ENCODE measurements at regions not wholly inside any gene's neighbourhood (a gene's known extent, or its start where the extent isn't known, plus 50 kb on each side); places are given as distances from the start of the nearest gene placed in this dataset.

DNA sequence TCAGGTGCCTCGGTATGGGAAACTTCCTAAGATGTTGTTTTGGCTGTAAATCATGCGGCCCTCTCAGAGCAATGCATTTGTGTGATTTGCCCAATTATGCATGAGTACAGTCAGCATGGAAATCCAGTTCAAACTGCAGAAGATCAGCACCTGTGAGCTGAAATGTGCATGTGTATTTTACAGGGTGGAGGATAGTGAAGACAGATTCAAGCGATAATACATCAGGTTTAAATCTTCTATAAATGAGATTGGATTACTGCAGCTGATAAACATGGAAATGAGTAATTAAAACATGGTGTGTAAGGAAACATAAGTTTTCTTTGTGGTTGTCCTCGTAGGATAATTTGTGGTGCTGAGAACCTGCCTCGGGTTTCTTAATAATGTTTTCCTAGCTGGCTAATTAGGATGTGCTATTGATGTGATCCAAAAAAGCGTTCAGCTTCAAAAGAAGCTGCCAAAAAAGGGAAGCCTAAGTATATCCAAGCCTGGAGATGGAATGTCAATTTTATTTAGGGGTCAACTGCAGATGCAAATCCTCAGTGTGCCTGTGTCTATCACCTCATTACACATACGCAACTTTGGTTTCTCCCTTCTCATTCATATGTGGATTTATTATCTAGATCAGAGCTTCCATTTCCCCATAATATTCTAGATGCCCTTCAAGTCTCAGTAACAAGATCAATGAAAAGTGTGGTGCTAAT is 117.1 kb upstream of the CCDC28A start:
- no peaks in the 10 kb centered on the region for H3K36me3 ChIP-seq (ENCODE audit: insufficient read depth, low read length, poor library complexity, severe bottlenecking)
- no TSS peak for BruUV-seq (replicated peaks)
- no peaks in the 10 kb centered on the region for H3K9me3 ChIP-seq (ENCODE audit: low read depth, low read length, poor library complexity, severe bottlenecking)
- peaks cover 47% of the 10 kb centered on the region for H3K4me1 ChIP-seq (ENCODE audit: insufficient read depth, low read length, poor library complexity, severe bottlenecking)
- ChIA-PET POLR2A (ENCODE audit: low non-redundant PET) (no interaction called here), CTCF (no interaction called here)
- H3K4me3 ChIP-seq (ENCODE audit: low read depth, low read length, poor library complexity, severe bottlenecking): no peak overlapping the region
- DNase-seq (ENCODE audit: low spot score): no peak
- H3K27ac ChIP-seq (ENCODE audit: low read depth, low read length, poor library complexity, severe bottlenecking): no peak overlapping the region
- no peak for TF ChIP-seq EZH2 (IDR thresholded peaks at IDR 0.05; ENCODE audit: borderline replicate concordance, low read depth, low read length, poor library complexity, severe bottlenecking)
- TF ChIP-seq, protein P1, sequence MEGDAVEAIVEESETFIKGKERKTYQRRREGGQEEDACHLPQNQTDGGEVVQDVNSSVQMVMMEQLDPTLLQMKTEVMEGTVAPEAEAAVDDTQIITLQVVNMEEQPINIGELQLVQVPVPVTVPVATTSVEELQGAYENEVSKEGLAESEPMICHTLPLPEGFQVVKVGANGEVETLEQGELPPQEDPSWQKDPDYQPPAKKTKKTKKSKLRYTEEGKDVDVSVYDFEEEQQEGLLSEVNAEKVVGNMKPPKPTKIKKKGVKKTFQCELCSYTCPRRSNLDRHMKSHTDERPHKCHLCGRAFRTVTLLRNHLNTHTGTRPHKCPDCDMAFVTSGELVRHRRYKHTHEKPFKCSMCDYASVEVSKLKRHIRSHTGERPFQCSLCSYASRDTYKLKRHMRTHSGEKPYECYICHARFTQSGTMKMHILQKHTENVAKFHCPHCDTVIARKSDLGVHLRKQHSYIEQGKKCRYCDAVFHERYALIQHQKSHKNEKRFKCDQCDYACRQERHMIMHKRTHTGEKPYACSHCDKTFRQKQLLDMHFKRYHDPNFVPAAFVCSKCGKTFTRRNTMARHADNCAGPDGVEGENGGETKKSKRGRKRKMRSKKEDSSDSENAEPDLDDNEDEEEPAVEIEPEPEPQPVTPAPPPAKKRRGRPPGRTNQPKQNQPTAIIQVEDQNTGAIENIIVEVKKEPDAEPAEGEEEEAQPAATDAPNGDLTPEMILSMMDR (conservative IDR thresholded peaks at IDR 0.05; ENCODE audit: low read depth, low read length): no peak
- H3K27me3 ChIP-seq (replicated peaks; ENCODE audit: insufficient read depth, low read depth, low read length, poor library complexity): no peaks in the 10 kb centered on the region
- intact Hi-C loops (cut with micrococcal nuclease; ENCODE audit: unreplicated experiment): no loop called here

DNA sequence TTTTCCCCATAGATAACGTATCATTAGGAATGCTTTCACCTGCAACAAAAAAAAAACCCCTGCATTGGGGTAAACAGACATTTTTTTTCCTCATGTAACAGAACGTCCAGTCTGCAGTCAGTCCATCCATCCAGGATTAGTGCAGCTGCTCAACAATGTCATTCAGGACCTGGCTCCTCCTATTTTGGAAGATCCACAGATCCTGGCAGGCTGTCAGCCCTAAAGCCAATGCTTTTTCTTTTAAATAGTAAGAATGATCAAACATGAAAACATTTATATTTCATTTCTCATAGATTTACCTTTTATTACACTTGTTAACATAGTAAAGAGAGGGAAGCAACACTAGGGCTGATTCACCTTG is 116.5 kb upstream of the CCDC28A start:
- Histone ChIP-seq H3K9me3 (ENCODE audit: low read depth, low read length, poor library complexity, severe bottlenecking) (no peaks in the 10 kb centered on the region), H3K4me3 (ENCODE audit: low read depth, low read length, poor library complexity, severe bottlenecking) (no peak overlapping the region), H3K4me1 (ENCODE audit: insufficient read depth, low read length, poor library complexity, severe bottlenecking) (peaks cover 47% of the 10 kb centered on the region), H3K27me3 (replicated peaks; ENCODE audit: insufficient read depth, low read depth, low read length, poor library complexity) (no peaks in the 10 kb centered on the region), H3K36me3 (ENCODE audit: insufficient read depth, low read length, poor library complexity, severe bottlenecking) (no peaks in the 10 kb centered on the region), H3K27ac (ENCODE audit: low read depth, low read length, poor library complexity, severe bottlenecking) (no peak overlapping the region)
- CTCF ChIA-PET: no interaction called here
- TF ChIP-seq EZH2 (IDR thresholded peaks at IDR 0.05; ENCODE audit: borderline replicate concordance, low read depth, low read length, poor library complexity, severe bottlenecking): no peak
- TF ChIP-seq, protein P1 (conservative IDR thresholded peaks at IDR 0.05; ENCODE audit: low read depth, low read length): no peak
- BruUV-seq (replicated peaks): no TSS peak
- intact Hi-C loops (cut with micrococcal nuclease; ENCODE audit: unreplicated experiment): no loop called here
- POLR2A ChIA-PET (ENCODE audit: low non-redundant PET): no interaction called here
- no peak for DNase-seq (ENCODE audit: low spot score)

DNA sequence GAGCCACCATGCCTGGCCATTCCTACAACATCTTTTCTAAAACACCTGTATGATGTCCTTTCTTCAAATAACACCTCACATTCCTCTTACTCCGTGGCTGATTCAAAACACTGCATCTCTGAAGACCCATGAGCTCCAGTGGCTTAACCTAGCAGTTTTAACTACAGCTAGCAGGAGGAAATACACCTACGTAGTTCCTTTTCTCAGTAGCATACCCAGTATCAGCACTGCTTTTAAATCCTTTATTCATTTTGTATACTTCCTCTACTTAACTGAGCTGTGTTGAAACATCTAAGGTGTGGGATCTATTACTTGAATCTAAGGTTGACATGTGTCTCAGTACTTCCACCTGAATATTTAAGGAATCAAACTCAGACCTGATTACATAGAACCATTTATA is 113.6 kb upstream of the CCDC28A start:
- POLR2A ChIA-PET (ENCODE audit: low non-redundant PET): no interaction called here
- no TSS peak for BruUV-seq (replicated peaks)

More for the DNA sequence above, 113.6 kb upstream of the CCDC28A start:
- Histone ChIP-seq H3K36me3 (ENCODE audit: insufficient read depth, low read length, poor library complexity, severe bottlenecking) (no peaks in the 10 kb centered on the region), H3K9me3 (ENCODE audit: low read depth, low read length, poor library complexity, severe bottlenecking) (no peaks in the 10 kb centered on the region), H3K4me3 (ENCODE audit: low read depth, low read length, poor library complexity, severe bottlenecking) (no peak overlapping the region), H3K4me1 (ENCODE audit: insufficient read depth, low read length, poor library complexity, severe bottlenecking) (peaks cover 23% of the 10 kb centered on the region), H3K27me3 (replicated peaks; ENCODE audit: insufficient read depth, low read depth, low read length, poor library complexity) (no peaks in the 10 kb centered on the region), H3K27ac (ENCODE audit: low read depth, low read length, poor library complexity, severe bottlenecking) (no peak overlapping the region)
- no peak for TF ChIP-seq EZH2 (IDR thresholded peaks at IDR 0.05; ENCODE audit: borderline replicate concordance, low read depth, low read length, poor library complexity, severe bottlenecking)
- TF ChIP-seq, protein P1 (conservative IDR thresholded peaks at IDR 0.05; ENCODE audit: low read depth, low read length): no peak
- no peak for DNase-seq (ENCODE audit: low spot score)
- intact Hi-C loops (cut with micrococcal nuclease; ENCODE audit: unreplicated experiment): no loop called here
- CTCF ChIA-PET: no interaction called here

All from A673 (cell line).